ENCODE measurements at regions not wholly inside any gene's neighbourhood (a gene's known extent, or its start where the extent isn't known, plus 50 kb on each side); places are given as distances from the start of the nearest gene placed in this dataset.

DNA sequence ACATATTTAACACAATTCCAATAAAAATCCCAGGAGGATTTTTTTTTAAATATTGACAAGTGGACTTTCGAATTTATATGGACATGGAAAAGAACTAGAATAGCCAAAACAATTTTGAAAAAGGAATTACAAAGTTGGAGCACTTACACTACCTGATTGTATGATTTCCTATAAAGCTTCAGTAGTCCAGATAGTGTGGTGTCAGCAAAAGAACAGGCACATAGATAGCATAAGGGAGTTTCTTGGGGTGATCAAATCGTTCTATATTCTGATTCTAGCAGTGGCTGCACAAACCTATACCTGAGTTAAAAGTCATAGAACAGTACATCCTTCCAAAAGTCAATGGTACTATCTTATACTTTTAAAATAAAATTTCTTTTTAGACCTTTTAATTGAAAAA is 66.4 kb upstream of the CES5A start:
- Histone ChIP-seq H3K27ac (ENCODE audit: extremely low read depth, low read depth, low read length) (no peak overlapping the region), H3K9me3 (ENCODE audit: control insufficient read depth, insufficient read depth, low read depth, low read length) (no peaks in the 10 kb centered on the region), H3K4me1 (ENCODE audit: control insufficient read depth, insufficient read depth, low read length) (no peaks in the 10 kb centered on the region), H3K36me3 (ENCODE audit: control insufficient read depth in 2 of 2, insufficient read depth in 1 of 2, low read length in 2 of 2) (no peaks in the 10 kb centered on the region), H3K4me3 (ENCODE audit: low read depth, low read length) (no peak overlapping the region)
- TF ChIP-seq HOXD13 (CRISPR knock-in tag; IDR thresholded peaks at IDR 0.05; ENCODE audit: borderline replicate concordance), result no peak
- TF ChIP-seq ZFHX2 (tag by site-specific recombination; conservative IDR thresholded peaks at IDR 0.05), result no peak
- no peak for TF ChIP-seq ZNF623 (tag by site-specific recombination; IDR thresholded peaks at IDR 0.05)
- TF ChIP-seq SCRT1 (tag by site-specific recombination; IDR thresholded peaks at IDR 0.05; ENCODE audit: borderline replicate concordance), result no peak
- TF ChIP-seq ZNF558 (tag by site-specific recombination; IDR thresholded peaks at IDR 0.05), result no peak
- TF ChIP-seq BCL11A (tag by site-specific recombination; IDR thresholded peaks at IDR 0.05; ENCODE audit: low read depth), result no peak
- TF ChIP-seq ZNF791 (tag by site-specific recombination; IDR thresholded peaks at IDR 0.05), result no peak
- TF ChIP-seq, protein P1, sequence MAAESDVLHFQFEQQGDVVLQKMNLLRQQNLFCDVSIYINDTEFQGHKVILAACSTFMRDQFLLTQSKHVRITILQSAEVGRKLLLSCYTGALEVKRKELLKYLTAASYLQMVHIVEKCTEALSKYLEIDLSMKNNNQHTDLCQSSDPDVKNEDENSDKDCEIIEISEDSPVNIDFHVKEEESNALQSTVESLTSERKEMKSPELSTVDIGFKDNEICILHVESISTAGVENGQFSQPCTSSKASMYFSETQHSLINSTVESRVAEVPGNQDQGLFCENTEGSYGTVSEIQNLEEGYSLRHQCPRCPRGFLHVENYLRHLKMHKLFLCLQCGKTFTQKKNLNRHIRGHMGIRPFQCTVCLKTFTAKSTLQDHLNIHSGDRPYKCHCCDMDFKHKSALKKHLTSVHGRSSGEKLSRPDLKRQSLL (tag by site-specific recombination; IDR thresholded peaks at IDR 0.05), result no peak
- TF ChIP-seq ZNF114 (tag by site-specific recombination; IDR thresholded peaks at IDR 0.05), result no peak
- TF ChIP-seq KLF8 (tag by site-specific recombination; IDR thresholded peaks at IDR 0.05), result no peak
- TF ChIP-seq ZNF202 (tag by site-specific recombination; IDR thresholded peaks at IDR 0.05; ENCODE audit: borderline replicate concordance), result no peak
- TF ChIP-seq ZNF433 (tag by site-specific recombination; IDR thresholded peaks at IDR 0.05; ENCODE audit: low read depth), result no peak
- TF ChIP-seq ZNF707 (tag by site-specific recombination; IDR thresholded peaks at IDR 0.05), result no peak
- TF ChIP-seq, protein P2, sequence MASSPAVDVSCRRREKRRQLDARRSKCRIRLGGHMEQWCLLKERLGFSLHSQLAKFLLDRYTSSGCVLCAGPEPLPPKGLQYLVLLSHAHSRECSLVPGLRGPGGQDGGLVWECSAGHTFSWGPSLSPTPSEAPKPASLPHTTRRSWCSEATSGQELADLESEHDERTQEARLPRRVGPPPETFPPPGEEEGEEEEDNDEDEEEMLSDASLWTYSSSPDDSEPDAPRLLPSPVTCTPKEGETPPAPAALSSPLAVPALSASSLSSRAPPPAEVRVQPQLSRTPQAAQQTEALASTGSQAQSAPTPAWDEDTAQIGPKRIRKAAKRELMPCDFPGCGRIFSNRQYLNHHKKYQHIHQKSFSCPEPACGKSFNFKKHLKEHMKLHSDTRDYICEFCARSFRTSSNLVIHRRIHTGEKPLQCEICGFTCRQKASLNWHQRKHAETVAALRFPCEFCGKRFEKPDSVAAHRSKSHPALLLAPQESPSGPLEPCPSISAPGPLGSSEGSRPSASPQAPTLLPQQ (tag by site-specific recombination; IDR thresholded peaks at IDR 0.05), result no peak
- no peak for TF ChIP-seq RBAK (tag by site-specific recombination; IDR thresholded peaks at IDR 0.05)
- no peak for TF ChIP-seq ZNF391 (tag by site-specific recombination; IDR thresholded peaks at IDR 0.05; ENCODE audit: borderline replicate concordance, low read depth)
- POLR2A ChIA-PET, result no interaction called here
- CTCF ChIA-PET, result no interaction called here

DNA sequence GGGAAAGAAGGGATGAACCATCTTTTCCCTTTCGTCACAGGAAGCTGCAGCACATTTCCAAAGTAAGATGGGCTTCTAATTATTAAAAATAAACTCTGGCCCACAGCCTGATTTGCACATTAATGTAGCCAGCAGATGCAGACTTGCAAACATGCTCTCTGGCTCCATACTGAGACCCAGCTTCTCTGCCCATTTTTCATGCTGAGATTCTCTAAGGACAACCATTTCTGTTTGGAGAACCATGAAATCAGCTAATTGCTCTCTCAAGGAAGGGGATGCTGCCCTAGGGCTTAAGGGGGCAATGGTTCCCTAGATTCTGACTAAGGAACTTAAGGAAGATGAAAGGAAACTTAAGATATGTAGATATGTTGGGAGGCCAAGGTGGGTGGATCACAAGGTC is 63.0 kb upstream of the CES5A start:
- TF ChIP-seq, protein P3, sequence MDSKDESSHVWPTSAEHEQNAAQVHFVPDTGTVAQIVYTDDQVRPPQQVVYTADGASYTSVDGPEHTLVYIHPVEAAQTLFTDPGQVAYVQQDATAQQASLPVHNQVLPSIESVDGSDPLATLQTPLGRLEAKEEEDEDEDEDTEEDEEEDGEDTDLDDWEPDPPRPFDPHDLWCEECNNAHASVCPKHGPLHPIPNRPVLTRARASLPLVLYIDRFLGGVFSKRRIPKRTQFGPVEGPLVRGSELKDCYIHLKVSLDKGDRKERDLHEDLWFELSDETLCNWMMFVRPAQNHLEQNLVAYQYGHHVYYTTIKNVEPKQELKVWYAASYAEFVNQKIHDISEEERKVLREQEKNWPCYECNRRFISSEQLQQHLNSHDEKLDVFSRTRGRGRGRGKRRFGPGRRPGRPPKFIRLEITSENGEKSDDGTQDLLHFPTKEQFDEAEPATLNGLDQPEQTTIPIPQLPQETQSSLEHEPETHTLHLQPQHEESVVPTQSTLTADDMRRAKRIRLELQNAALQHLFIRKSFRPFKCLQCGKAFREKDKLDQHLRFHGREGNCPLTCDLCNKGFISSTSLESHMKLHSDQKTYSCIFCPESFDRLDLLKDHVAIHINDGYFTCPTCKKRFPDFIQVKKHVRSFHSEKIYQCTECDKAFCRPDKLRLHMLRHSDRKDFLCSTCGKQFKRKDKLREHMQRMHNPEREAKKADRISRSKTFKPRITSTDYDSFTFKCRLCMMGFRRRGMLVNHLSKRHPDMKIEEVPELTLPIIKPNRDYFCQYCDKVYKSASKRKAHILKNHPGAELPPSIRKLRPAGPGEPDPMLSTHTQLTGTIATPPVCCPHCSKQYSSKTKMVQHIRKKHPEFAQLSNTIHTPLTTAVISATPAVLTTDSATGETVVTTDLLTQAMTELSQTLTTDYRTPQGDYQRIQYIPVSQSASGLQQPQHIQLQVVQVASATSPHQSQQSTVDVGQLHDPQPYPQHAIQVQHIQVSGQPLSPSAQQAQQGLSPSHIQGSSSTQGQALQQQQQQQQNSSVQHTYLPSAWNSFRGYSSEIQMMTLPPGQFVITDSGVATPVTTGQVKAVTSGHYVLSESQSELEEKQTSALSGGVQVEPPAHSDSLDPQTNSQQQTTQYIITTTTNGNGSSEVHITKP (tag by site-specific recombination; IDR thresholded peaks at IDR 0.05), result no peak
- TF ChIP-seq ZNF768 (tag by site-specific recombination; IDR thresholded peaks at IDR 0.05), result no peak
- no peak for TF ChIP-seq ZNF248 (tag by site-specific recombination; IDR thresholded peaks at IDR 0.05)
- TF ChIP-seq PRDM1 (tag by site-specific recombination; IDR thresholded peaks at IDR 0.05), result no peak
- TF ChIP-seq, protein P4, sequence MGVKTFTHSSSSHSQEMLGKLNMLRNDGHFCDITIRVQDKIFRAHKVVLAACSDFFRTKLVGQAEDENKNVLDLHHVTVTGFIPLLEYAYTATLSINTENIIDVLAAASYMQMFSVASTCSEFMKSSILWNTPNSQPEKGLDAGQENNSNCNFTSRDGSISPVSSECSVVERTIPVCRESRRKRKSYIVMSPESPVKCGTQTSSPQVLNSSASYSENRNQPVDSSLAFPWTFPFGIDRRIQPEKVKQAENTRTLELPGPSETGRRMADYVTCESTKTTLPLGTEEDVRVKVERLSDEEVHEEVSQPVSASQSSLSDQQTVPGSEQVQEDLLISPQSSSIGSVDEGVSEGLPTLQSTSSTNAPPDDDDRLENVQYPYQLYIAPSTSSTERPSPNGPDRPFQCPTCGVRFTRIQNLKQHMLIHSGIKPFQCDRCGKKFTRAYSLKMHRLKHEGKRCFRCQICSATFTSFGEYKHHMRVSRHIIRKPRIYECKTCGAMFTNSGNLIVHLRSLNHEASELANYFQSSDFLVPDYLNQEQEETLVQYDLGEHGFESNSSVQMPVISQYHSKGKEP (tag by site-specific recombination; IDR thresholded peaks at IDR 0.05), result no peak

More for the DNA sequence above, 63.0 kb upstream of the CES5A start:
- H3K4me1 ChIP-seq (ENCODE audit: control insufficient read depth, insufficient read depth, low read length), result no peaks in the 10 kb centered on the region
- POLR2A ChIA-PET, result no interaction called here
- no peak overlapping the region for H3K4me3 ChIP-seq (ENCODE audit: low read depth, low read length)
- no peaks in the 10 kb centered on the region for H3K9me3 ChIP-seq (ENCODE audit: control insufficient read depth, insufficient read depth, low read depth, low read length)
- CTCF ChIA-PET, result no interaction called here
- H3K27ac ChIP-seq (ENCODE audit: extremely low read depth, low read depth, low read length), result no peak overlapping the region
- no peaks in the 10 kb centered on the region for H3K36me3 ChIP-seq (ENCODE audit: control insufficient read depth in 2 of 2, insufficient read depth in 1 of 2, low read length in 2 of 2)
